MCF 10A (cell line): ENCODE measurements at regions not wholly inside any gene's neighbourhood (a gene's known extent, or its start where the extent isn't known, plus 50 kb on each side); places are given as distances from the start of the nearest gene placed in this dataset.
A peak's percentile ranks its signal among the peaks of the same experiment; 100 is the strongest.

Experiments used
- BruUV-seq: library from RNA; stranded (reverse); fragments of 400-500 nt; replicated peaks from 2 replicates; lab custom pipeline; 2021; lab: Mats Ljungman, UMichigan
- CTCF ChIA-PET: fragments of 300-600 bp; sonication (Branson Sonifier 250); formaldehyde crosslinking; extraction: SDS; loops from one replicate; lab custom pipeline; 2021; ENCODE audit warnings: antibody characterized with exemption, inconsistent platforms; lab: Yijun Ruan, JAX
- POLR2A ChIA-PET: fragments of 300-600, 350-650 bp; sonication (Branson Sonifier 250); formaldehyde crosslinking; extraction: SDS; loops from one replicate; lab custom pipeline; 2020; ENCODE audit warnings: antibody characterized with exemption, inconsistent platforms; lab: Yijun Ruan, JAX
- DNase-seq: peaks from one replicate; pipeline ENCODE4 v3.0.0-alpha.2; 2018; ENCODE audit not compliant: unreplicated experiment
- H3K27ac Mint-ChIP-seq: one replicate; pipeline ENCODE4 v1.8.0; 2022; ENCODE audit warnings: mild to moderate bottlenecking, low read depth, mixed read lengths; ENCODE audit not compliant: unreplicated experiment
- H3K27me3 Mint-ChIP-seq: one replicate; pipeline ENCODE4 v1.8.0; 2022; ENCODE audit warnings: mixed read lengths; ENCODE audit not compliant: insufficient read depth, unreplicated experiment
- H3K36me3 Mint-ChIP-seq: one replicate; pipeline ENCODE4 v1.8.0; 2022; ENCODE audit warnings: mild to moderate bottlenecking, moderate library complexity, mixed read lengths; ENCODE audit not compliant: insufficient read depth, unreplicated experiment
- H3K4me1 Mint-ChIP-seq: one replicate; pipeline ENCODE4 v1.8.0; 2022; ENCODE audit warnings: mixed read lengths; ENCODE audit not compliant: insufficient read depth, unreplicated experiment
- H3K4me3 Mint-ChIP-seq: one replicate; pipeline ENCODE4 v1.8.0; 2022; ENCODE audit warnings: mild to moderate bottlenecking, moderate library complexity, mixed read lengths; ENCODE audit not compliant: unreplicated experiment
- H3K9me3 Mint-ChIP-seq: one replicate; pipeline ENCODE4 v1.8.0; 2022; ENCODE audit warnings: mixed read lengths; ENCODE audit not compliant: unreplicated experiment
- CTCF ChIP-seq: fragments of 200-600 bp; IDR thresholded peaks from one replicate; pipeline ENCODE4 v1.8.0; 2022; ENCODE audit warnings: antibody characterized with exemption, mild to moderate bottlenecking; ENCODE audit not compliant: unreplicated experiment
- intact Hi-C: fragments of 100-400 bp; cut with micrococcal nuclease; formaldehyde crosslinking; loops from 2 replicates; pipeline ENCODE4 v1.14.1; 2022

GRCh38 chr2:7118606-7119131, 201.5 kb downstream of the RNF144A start:
- Mint-ChIP-seq H3K27me3 (peaks cover 41% of the 10 kb centered on the region), H3K27ac (no peak overlapping the region), H3K36me3 (no peaks in the 10 kb centered on the region), H3K9me3 (no peaks in the 10 kb centered on the region), H3K4me3 (no peak overlapping the region), H3K4me1 (no peaks in the 10 kb centered on the region)
- intact Hi-C loops: loop anchor here (1.0 to 10.0 kb wide), 2 partner anchors 246 to 1567 kb away; no protein-coding TSS in a partner anchor
- ChIA-PET POLR2A (no interaction called here), CTCF (interaction anchor here (0.7 to 2.8 kb wide), 5 partner anchors 8 to 309 kb away, joined by 3 to 13 read pairs (median 5); no protein-coding TSS in a partner anchor)
- BruUV-seq: no TSS peak
- DNase-seq: no peak
- no peak for TF ChIP-seq CTCF

- intact Hi-C loops: loop anchor here (1.0 to 10.0 kb wide), 2 partner anchors 246 to 1566 kb away; no protein-coding TSS in a partner anchor
- BruUV-seq: no TSS peak
- Mint-ChIP-seq H3K4me3 (no peak overlapping the region), H3K36me3 (no peaks in the 10 kb centered on the region), H3K27ac (no peak overlapping the region), H3K9me3 (no peaks in the 10 kb centered on the region), H3K27me3 (peaks cover 41% of the 10 kb centered on the region), H3K4me1 (no peaks in the 10 kb centered on the region)
- POLR2A ChIA-PET: no interaction called here
- peak; percentile 38 for TF ChIP-seq CTCF
- CTCF ChIA-PET: interaction anchor here (0.6 to 2.8 kb wide), 5 partner anchors 22 to 669 kb away, joined by 3 to 13 read pairs (median 3); no protein-coding TSS in a partner anchor
- DNase-seq: peak; percentile 40
Observed at GRCh38 chr2:7119132-7119835, 202.1 kb downstream of the RNF144A start.

- Mint-ChIP-seq H3K27me3 (peaks cover 21% of the 10 kb centered on the region), H3K9me3 (no peaks in the 10 kb centered on the region), H3K4me3 (no peak overlapping the region), H3K36me3 (no peaks in the 10 kb centered on the region), H3K4me1 (no peaks in the 10 kb centered on the region), H3K27ac (no peak overlapping the region)
- TF ChIP-seq CTCF: no peak
- intact Hi-C loops: no loop called here
- no peak for DNase-seq
- POLR2A ChIA-PET: no interaction called here
- CTCF ChIA-PET: interaction anchor here (0.6 kb wide), 1 partner anchor 1025 kb away, joined by 3 read pairs; no protein-coding TSS in a partner anchor
- BruUV-seq: no TSS peak
Observed at GRCh38 chr2:7121851-7122250, 204.6 kb downstream of the RNF144A start.

- BruUV-seq: no TSS peak
- Mint-ChIP-seq H3K27me3 (peaks cover 16% of the 10 kb centered on the region), H3K4me3 (no peak overlapping the region), H3K36me3 (no peaks in the 10 kb centered on the region), H3K27ac (no peak overlapping the region), H3K4me1 (no peaks in the 10 kb centered on the region), H3K9me3 (peaks cover 6% of the 10 kb centered on the region)
- no peak for TF ChIP-seq CTCF
- intact Hi-C loops: no loop called here
- no peak for DNase-seq
- ChIA-PET CTCF (no interaction called here), POLR2A (no interaction called here)
Observed at GRCh38 chr2:7127156-7127555, 209.9 kb downstream of the RNF144A start.
